Mesendoderm (in vitro differentiated cells): ENCODE measurements at regions not wholly inside any gene's neighbourhood (a gene's known extent, or its start where the extent isn't known, plus 50 kb on each side); places are given as distances from the start of the nearest gene placed in this dataset.

ENCODE experiments used
- DNase-seq: peaks from one replicate; pipeline ENCODE4 v3.0.0; 2013
- H2AK5ac ChIP-seq: 2 replicates; pipeline ENCODE4 v1.6.1; 2013; ENCODE audit warnings: low read length, inconsistent platforms
- H2BK120ac ChIP-seq: 2 replicates; pipeline ENCODE4 v1.6.1; 2013; ENCODE audit warnings: low read depth, mild to moderate bottlenecking, low read length, moderate library complexity, mixed read lengths
- H2BK15ac ChIP-seq: replicated peaks from 2 replicates; pipeline ENCODE4 v1.6.1; 2013; ENCODE audit warnings: low read depth, mild to moderate bottlenecking, moderate library complexity
- H2BK5ac ChIP-seq: 2 replicates; pipeline ENCODE4 v1.6.1; 2013; ENCODE audit warnings: low read length, inconsistent platforms
- H3K18ac ChIP-seq: 2 replicates; pipeline ENCODE4 v1.6.1; 2013; ENCODE audit warnings: mild to moderate bottlenecking, low read length, mixed read lengths
- H3K23ac ChIP-seq: one replicate; pipeline ENCODE4 v1.6.1; 2013; ENCODE audit warnings: low read length
- H3K27ac ChIP-seq: 2 replicates; pipeline ENCODE4 v1.5.1; 2013; ENCODE audit warnings: low read depth, mild to moderate bottlenecking, inconsistent platforms, low read length, moderate library complexity
- H3K27me3 ChIP-seq: 2 replicates; pipeline ENCODE4 v1.6.1; 2013; ENCODE audit warnings: low read length, control low read depth, mild to moderate bottlenecking, inconsistent platforms; ENCODE audit not compliant: insufficient read depth, poor library complexity
- H3K36me3 ChIP-seq: 2 replicates; pipeline ENCODE4 v1.6.1; 2013; ENCODE audit warnings: low read length, inconsistent platforms; ENCODE audit not compliant: control insufficient read depth, insufficient read depth
- H3K4ac ChIP-seq: one replicate; pipeline ENCODE4 v1.6.1; 2013; ENCODE audit warnings: low read depth, mild to moderate bottlenecking, low read length, moderate library complexity
- H3K4me1 ChIP-seq: 2 replicates; pipeline ENCODE4 v1.6.1; 2013; ENCODE audit warnings: low read depth, low read length, inconsistent platforms; ENCODE audit not compliant: control insufficient read depth
- H3K4me2 ChIP-seq: 2 replicates; pipeline ENCODE4 v1.6.1; 2013; ENCODE audit warnings: low read length
- H3K4me3 ChIP-seq: 2 replicates; pipeline ENCODE4 v1.5.1; 2013; ENCODE audit warnings: mild to moderate bottlenecking, low read length
- H3K56ac ChIP-seq: one replicate; pipeline ENCODE4 v1.6.1; 2013; ENCODE audit warnings: low read length
- H3K79me1 ChIP-seq: 2 replicates; pipeline ENCODE4 v1.6.1; 2013; ENCODE audit warnings: low read length, inconsistent platforms
- H3K79me2 ChIP-seq: 2 replicates; pipeline ENCODE4 v1.6.1; 2013; ENCODE audit warnings: mild to moderate bottlenecking, low read length; ENCODE audit not compliant: control insufficient read depth, insufficient read depth
- H3K9ac ChIP-seq: 2 replicates; pipeline ENCODE4 v1.6.1; 2013; ENCODE audit warnings: low read length, inconsistent platforms
- H4K5ac ChIP-seq: one replicate; pipeline ENCODE4 v1.6.1; 2013; ENCODE audit warnings: low read length
- H4K8ac ChIP-seq: one replicate; pipeline ENCODE4 v1.6.1; 2013; ENCODE audit warnings: low read depth, mild to moderate bottlenecking, control low read depth, low read length, moderate library complexity
- WGBS: extraction: QIAGEN DNeasy Blood & Tissue Kit; methylation state at CpG from one replicate; pipeline ENCODE4 v1.1.7; 2013; ENCODE audit warnings: low lambda C conversion rate, missing lambda C conversion rate; ENCODE audit not compliant: insufficient coverage; ENCODE audit errors: extremely low coverage; 5-methylcytosine and 5-hydroxymethylcytosine counted together

GRCh38 chr2:8407332-8407731 lies 274.5 kb upstream of the ID2 start:
- Histone ChIP-seq H2BK120ac (no peak overlapping the region), H3K9ac (no peak overlapping the region), H4K8ac (no peak overlapping the region), H3K4me3 (no peak overlapping the region), H3K4ac (no peak overlapping the region), H3K79me2 (no peaks in the 10 kb centered on the region), H3K4me1 (no peaks in the 10 kb centered on the region), H3K23ac (no peak overlapping the region), H3K79me1 (no peaks in the 10 kb centered on the region), H4K5ac (no peak overlapping the region), H3K56ac (no peak overlapping the region), H3K27ac (no peak overlapping the region), H3K27me3 (no peaks in the 10 kb centered on the region), H2BK5ac (no peak overlapping the region), H3K18ac (no peak overlapping the region), H3K36me3 (no peaks in the 10 kb centered on the region), H3K4me2 (no peak overlapping the region), H2BK15ac (no peak overlapping the region), H2AK5ac (no peak overlapping the region)
- no CpG with 5 or more reads among the region's 3 CpGs for WGBS
- DNase-seq: no peak

GRCh38 chr2:8408560-8409460 lies 273.0 kb upstream of the ID2 start:
- Histone ChIP-seq H3K79me1 (no peaks in the 10 kb centered on the region), H3K4me3 (no peak overlapping the region), H3K36me3 (no peaks in the 10 kb centered on the region), H2BK15ac (no peak overlapping the region), H4K8ac (no peak overlapping the region), H3K18ac (no peak overlapping the region), H3K56ac (no peak overlapping the region), H4K5ac (no peak overlapping the region), H3K79me2 (no peaks in the 10 kb centered on the region), H3K4me1 (no peaks in the 10 kb centered on the region), H2BK120ac (no peak overlapping the region), H3K27ac (no peak overlapping the region), H3K23ac (no peak overlapping the region), H3K4ac (no peak overlapping the region), H3K9ac (no peak overlapping the region), H2BK5ac (no peak overlapping the region), H2AK5ac (no peak overlapping the region), H3K4me2 (no peak overlapping the region), H3K27me3 (no peaks in the 10 kb centered on the region)
- WGBS: no CpG with 5 or more reads among the region's 8 CpGs
- no peak for DNase-seq

- Histone ChIP-seq H3K56ac (no peak overlapping the region), H3K27me3 (no peaks in the 10 kb centered on the region), H3K9ac (no peak overlapping the region), H2BK5ac (no peak overlapping the region), H4K8ac (no peak overlapping the region), H3K4ac (no peak overlapping the region), H3K79me1 (no peaks in the 10 kb centered on the region), H4K5ac (no peak overlapping the region), H3K27ac (no peak overlapping the region), H3K18ac (no peak overlapping the region), H3K4me3 (no peak overlapping the region), H2AK5ac (no peak overlapping the region), H3K79me2 (no peaks in the 10 kb centered on the region), H3K4me1 (no peaks in the 10 kb centered on the region), H3K4me2 (no peak overlapping the region), H3K36me3 (no peaks in the 10 kb centered on the region), H3K23ac (no peak overlapping the region), H2BK15ac (no peak overlapping the region), H2BK120ac (no peak overlapping the region)
- no CpG with 5 or more reads among the region's 5 CpGs for WGBS
- no peak for DNase-seq
Observed at GRCh38 chr2:8409461-8410260, 272.2 kb upstream of the ID2 start.

- no peak overlapping the region for H3K4me2 ChIP-seq
- H2BK120ac ChIP-seq: no peak overlapping the region
- no peak overlapping the region for H4K5ac ChIP-seq
- WGBS: no CpG with 5 or more reads among the region's 9 CpGs
- H3K4me3 ChIP-seq: no peak overlapping the region
- no peaks in the 10 kb centered on the region for H3K36me3 ChIP-seq
- H3K18ac ChIP-seq: no peak overlapping the region
- H3K27ac ChIP-seq: no peak overlapping the region
- H3K27me3 ChIP-seq: no peaks in the 10 kb centered on the region
- H2BK5ac ChIP-seq: no peak overlapping the region
- H3K4ac ChIP-seq: no peak overlapping the region
- no peaks in the 10 kb centered on the region for H3K79me1 ChIP-seq
- H3K4me1 ChIP-seq: no peaks in the 10 kb centered on the region
- H3K56ac ChIP-seq: no peak overlapping the region
- H4K8ac ChIP-seq: no peak overlapping the region
- H3K79me2 ChIP-seq: no peaks in the 10 kb centered on the region
- no peak overlapping the region for H2AK5ac ChIP-seq
- H2BK15ac ChIP-seq: no peak overlapping the region
- no peak overlapping the region for H3K9ac ChIP-seq
- no peak for DNase-seq
- H3K23ac ChIP-seq: no peak overlapping the region
Observed at GRCh38 chr2:8412082-8412481, 269.8 kb upstream of the ID2 start.

- H2BK15ac ChIP-seq: no peak overlapping the region
- H3K36me3 ChIP-seq: no peaks in the 10 kb centered on the region
- no peak overlapping the region for H2BK5ac ChIP-seq
- no peak overlapping the region for H3K23ac ChIP-seq
- no peak overlapping the region for H3K4me3 ChIP-seq
- no peak overlapping the region for H3K4ac ChIP-seq
- DNase-seq: peak; percentile 36
- no peaks in the 10 kb centered on the region for H3K4me1 ChIP-seq
- no peak overlapping the region for H3K4me2 ChIP-seq
- H4K8ac ChIP-seq: no peak overlapping the region
- H2AK5ac ChIP-seq: no peak overlapping the region
- H2BK120ac ChIP-seq: no peak overlapping the region
- no peak overlapping the region for H3K56ac ChIP-seq
- no peaks in the 10 kb centered on the region for H3K79me2 ChIP-seq
- H3K27me3 ChIP-seq: no peaks in the 10 kb centered on the region
- no peak overlapping the region for H3K9ac ChIP-seq
- no CpG with 5 or more reads among the region's 4 CpGs for WGBS
- H3K79me1 ChIP-seq: no peaks in the 10 kb centered on the region
- H3K18ac ChIP-seq: no peak overlapping the region
- no peak overlapping the region for H4K5ac ChIP-seq
- no peak overlapping the region for H3K27ac ChIP-seq
Observed at GRCh38 chr2:8412586-8412985, 269.3 kb upstream of the ID2 start.
